GM19043 (cell line): ENCODE measurements at regions not wholly inside any gene's neighbourhood (a gene's known extent, or its start where the extent isn't known, plus 50 kb on each side); places are given as distances from the start of the nearest gene placed in this dataset.
"Not testable (repeated sequence)": the region's sequence is repeated elsewhere in the genome, so short reads cannot be mapped to it uniquely, and the experiment has no call there.

Experiments
- ATAC-seq: cut with Tn5 transposase; IDR thresholded peaks from one replicate; pipeline ENCODE4 v1.9.1; 2021; ENCODE audit warnings: low read depth; ENCODE audit not compliant: unreplicated experiment

GRCh38 chr6:125354649-125355048, 52.9 kb upstream of the HDDC2 start:
- no peak for ATAC-seq

GRCh38 chr6:125356884-125357283, 55.1 kb upstream of the HDDC2 start:
- no peak for ATAC-seq

GRCh38 chr6:125357515-125358256, 55.9 kb upstream of the HDDC2 start:
- peak; percentile 63 for ATAC-seq

- no peak for ATAC-seq
These were observed 57.1 kb upstream of the HDDC2 start for GRCh38 chr6:125358898-125359297.

- ATAC-seq = no peak
These were observed 60.1 kb upstream of the HDDC2 start for GRCh38 chr6:125361868-125362267.

- ATAC-seq = no peak
These were observed 61.5 kb upstream of the HDDC2 start for GRCh38 chr6:125363039-125363823.

GRCh38 chr6:125363824-125364165, 62.0 kb upstream of the HDDC2 start:
- no peak for ATAC-seq

GRCh38 chr6:125365230-125365629, 63.5 kb upstream of the HDDC2 start:
- ATAC-seq = no peak

GRCh38 chr6:125367036-125367782, 65.4 kb upstream of the HDDC2 start:
- ATAC-seq = no peak

- no peak for ATAC-seq
These were observed 68.6 kb upstream of the HDDC2 start for GRCh38 chr6:125370343-125370742.

- ATAC-seq = no peak
These were observed 73.2 kb upstream of the HDDC2 start for GRCh38 chr6:125375013-125375412.

GRCh38 chr6:125375821-125376220, 74.1 kb upstream of the HDDC2 start:
- ATAC-seq = no peak

GRCh38 chr6:125377621-125378020, 75.9 kb upstream of the HDDC2 start:
- ATAC-seq = no peak

- ATAC-seq = no peak
These were observed 77.4 kb upstream of the HDDC2 start for GRCh38 chr6:125379174-125379573.

- ATAC-seq = no peak
These were observed 78.7 kb upstream of the HDDC2 start for GRCh38 chr6:125380474-125380873.

- not testable (repeated sequence) for ATAC-seq
These were observed 84.6 kb upstream of the HDDC2 start for GRCh38 chr6:125386337-125386736.

- ATAC-seq = peak; percentile 70
These were observed 90.9 kb upstream of the HDDC2 start for GRCh38 chr6:125392682-125393081.

- peak; percentile 50 for ATAC-seq
These were observed 91.7 kb upstream of the HDDC2 start for GRCh38 chr6:125393449-125393858.

GRCh38 chr6:125406741-125407140, 105.0 kb upstream of the HDDC2 start:
- no peak for ATAC-seq

- no peak for ATAC-seq
These were observed 112.7 kb upstream of the HDDC2 start for GRCh38 chr6:125414507-125414906.

GRCh38 chr6:125415913-125416312, 114.1 kb upstream of the HDDC2 start:
- ATAC-seq = no peak
